Right lobe of liver (tissue), 6 donors: ENCODE measurements at regions not wholly inside any gene's neighbourhood (a gene's known extent, or its start where the extent isn't known, plus 50 kb on each side); places are given as distances from the start of the nearest gene placed in this dataset.
"Not testable (repeated sequence)": the region's sequence is repeated elsewhere in the genome, so short reads cannot be mapped to it uniquely, and the experiment has no call there.

Experiments
- ATAC-seq, 4 donors: fragments of 200-7000 bp; cut with Tn5 transposase; one replicate each; pipeline ENCODE4 v1.9.1; 2020; ENCODE audit warnings: mild to moderate bottlenecking in 4 of 4, moderate library complexity in 4 of 4
- DNase-seq, 3 donors: peaks; one replicate each; pipeline ENCODE4 v3.0.0-alpha.2; 2020
- H3K27ac ChIP-seq, 3 donors: fragments of 200-600 bp; one replicate each; pipeline ENCODE4 v1.8.0; 2022
- H3K27me3 ChIP-seq, 2 donors: fragments of 200-600 bp; one replicate each; pipeline ENCODE4 v1.8.0; 2022
- H3K36me3 ChIP-seq, 4 donors: fragments of 200-600 bp; sonication (generic) in 1 of 4; one replicate each; pipeline versions ENCODE4 v1.5.1 to v1.8.0; 2017 to 2022; ENCODE audit warnings: control low read depth in 1 of 4
- H3K4me1 ChIP-seq, 4 donors: fragments of 200-600 bp; sonication (generic) in 1 of 4; one replicate each; pipeline versions ENCODE4 v1.5.1 to v1.8.0; 2017 to 2022; ENCODE audit warnings: control low read depth in 1 of 4
- H3K4me3 ChIP-seq, 3 donors: fragments of 200-600 bp; one replicate each; pipeline ENCODE4 v1.8.0; 2022
- H3K9me3 ChIP-seq, 4 donors: fragments of 200-600 bp; sonication (generic) in 1 of 4; one replicate each; pipeline versions ENCODE4 v1.5.1 to v1.8.0; 2017 to 2022; ENCODE audit warnings: control low read depth in 1 of 4
- POLR2A ChIP-seq: fragments of 450-650 bp; IDR thresholded peaks from one replicate; pipeline ENCODE4 v1.6.1; 2017; ENCODE audit warnings: antibody characterized with exemption, mild to moderate bottlenecking
- WGBS: methylation state at CpG from one replicate; pipeline ENCODE4 v1.1.6; 2018; ENCODE audit warnings: low coverage, low lambda C conversion rate; ENCODE audit not compliant: insufficient coverage; ENCODE audit errors: missing lambda C conversion rate; 5-methylcytosine and 5-hydroxymethylcytosine counted together
- intact Hi-C, 2 donors: fragments of 100-400 bp; cut with DNase I; formaldehyde crosslinking; loops; one replicate each; pipeline versions ENCODE4 v1.11.2 to v1.14.1; 2022
- TF ChIP-seq, protein P1 (sequence below), 4 donors: fragments of 200-600 bp in 3 of 4; fragments of 450-650 bp in 1 of 4; IDR thresholded peaks; one replicate each; pipeline versions ENCODE4 v1.5.1 to v1.8.0; 2016 to 2022; ENCODE audit warnings: antibody characterized with exemption in 4 of 4, mild to moderate bottlenecking in 2 of 4
- donor health status: DM: no; HTN: yes; CAD: no.
- donor health status: DM: no; HTN: no; CAD: no.
- donor health status: DM: no; HTN: no; CAD: no.
- donor health status: DM: no; HTN: yes; CAD: no.
- donor health status: DM: no; HTN: yes; CAD: no.

- ATAC-seq (no peak), DNase-seq (no peak)
- H3K4me3 ChIP-seq: no peak overlapping the region
- H3K36me3 ChIP-seq: no peaks in the 10 kb centered on the region
- no peak for TF ChIP-seq POLR2A
- TF ChIP-seq, protein P1, sequence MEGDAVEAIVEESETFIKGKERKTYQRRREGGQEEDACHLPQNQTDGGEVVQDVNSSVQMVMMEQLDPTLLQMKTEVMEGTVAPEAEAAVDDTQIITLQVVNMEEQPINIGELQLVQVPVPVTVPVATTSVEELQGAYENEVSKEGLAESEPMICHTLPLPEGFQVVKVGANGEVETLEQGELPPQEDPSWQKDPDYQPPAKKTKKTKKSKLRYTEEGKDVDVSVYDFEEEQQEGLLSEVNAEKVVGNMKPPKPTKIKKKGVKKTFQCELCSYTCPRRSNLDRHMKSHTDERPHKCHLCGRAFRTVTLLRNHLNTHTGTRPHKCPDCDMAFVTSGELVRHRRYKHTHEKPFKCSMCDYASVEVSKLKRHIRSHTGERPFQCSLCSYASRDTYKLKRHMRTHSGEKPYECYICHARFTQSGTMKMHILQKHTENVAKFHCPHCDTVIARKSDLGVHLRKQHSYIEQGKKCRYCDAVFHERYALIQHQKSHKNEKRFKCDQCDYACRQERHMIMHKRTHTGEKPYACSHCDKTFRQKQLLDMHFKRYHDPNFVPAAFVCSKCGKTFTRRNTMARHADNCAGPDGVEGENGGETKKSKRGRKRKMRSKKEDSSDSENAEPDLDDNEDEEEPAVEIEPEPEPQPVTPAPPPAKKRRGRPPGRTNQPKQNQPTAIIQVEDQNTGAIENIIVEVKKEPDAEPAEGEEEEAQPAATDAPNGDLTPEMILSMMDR (IDR thresholded peaks at IDR 0.05): no peak
- intact Hi-C loops: no loop called here
- no peaks in the 10 kb centered on the region for H3K9me3 ChIP-seq
- H3K4me1 ChIP-seq: no peaks in the 10 kb centered on the region
- no peak overlapping the region for H3K27ac ChIP-seq
- no peaks in the 10 kb centered on the region for H3K27me3 ChIP-seq
- 73% methylated on average over 3 of the region's 3 CpGs for WGBS
Observed at GRCh38 chrX:2162695-2163094, 338.1 kb downstream of the DHRSX start.

DNA sequence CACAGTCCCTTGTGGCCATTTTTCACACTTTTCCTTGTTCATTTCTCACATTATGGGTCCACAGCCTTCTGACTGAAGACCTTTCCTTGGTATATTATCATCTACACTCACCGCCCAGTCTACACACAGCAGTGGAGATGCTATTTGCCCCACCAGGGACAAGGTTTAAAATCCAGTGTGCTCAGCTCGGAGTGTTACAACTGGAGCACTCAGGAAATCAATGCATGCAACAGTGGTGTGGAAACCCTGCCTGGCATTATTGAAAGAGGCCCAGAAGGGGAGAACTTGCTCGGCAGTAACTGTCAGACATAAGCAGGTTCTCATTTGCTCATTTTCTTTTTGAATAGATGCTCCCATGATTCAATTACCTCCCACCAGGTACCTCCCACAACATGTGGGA lies 340.9 kb downstream of the DHRSX start:
- WGBS: 33% methylated on average over 3 of the region's 3 CpGs

DNA sequence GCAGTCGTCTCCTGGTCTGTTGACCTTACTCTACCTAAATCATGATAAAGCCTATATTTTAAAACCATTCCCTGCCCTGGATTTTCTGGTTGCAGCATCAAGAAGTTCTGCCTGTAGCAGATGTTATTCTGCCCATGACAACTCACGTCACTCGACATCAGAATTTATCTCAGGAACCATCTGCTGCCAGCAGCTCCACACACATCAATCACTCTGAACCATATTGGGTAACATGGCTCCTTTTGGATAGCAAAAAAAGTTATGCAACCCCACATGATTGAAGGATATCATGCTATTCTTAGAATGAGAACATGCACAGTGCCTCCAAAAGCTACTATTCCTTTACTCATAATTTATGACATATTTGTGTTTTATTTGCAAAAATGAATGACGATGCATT lies 341.4 kb downstream of the DHRSX start:
- Histone ChIP-seq H3K9me3 (no peaks in the 10 kb centered on the region), H3K4me1 (no peaks in the 10 kb centered on the region), H3K4me3 (no peak overlapping the region), H3K27me3 (no peaks in the 10 kb centered on the region), H3K27ac (no peak overlapping the region), H3K36me3 (no peaks in the 10 kb centered on the region)
- 53% methylated on average over 4 of the region's 4 CpGs for WGBS
- no peak for TF ChIP-seq POLR2A
- TF ChIP-seq, protein P1 (IDR thresholded peaks at IDR 0.05): no peak
- intact Hi-C loops: no loop called here
- DNase-seq: no peak
- no peak for ATAC-seq

More for the DNA sequence above, 340.9 kb downstream of the DHRSX start:
- DNase-seq (no peak), ATAC-seq (peak in 1 of 4 donors; percentile 40)
- TF ChIP-seq, protein P1 (IDR thresholded peaks at IDR 0.05): no peak
- TF ChIP-seq POLR2A: no peak
- H3K4me3 ChIP-seq: no peak overlapping the region
- no peaks in the 10 kb centered on the region for H3K36me3 ChIP-seq
- H3K27ac ChIP-seq: no peak overlapping the region
- intact Hi-C loops: no loop called here
- no peaks in the 10 kb centered on the region for H3K27me3 ChIP-seq
- no peaks in the 10 kb centered on the region for H3K4me1 ChIP-seq
- no peaks in the 10 kb centered on the region for H3K9me3 ChIP-seq

- Histone ChIP-seq H3K4me1 (no peaks in the 10 kb centered on the region), H3K9me3 (no peaks in the 10 kb centered on the region), H3K27me3 (no peaks in the 10 kb centered on the region), H3K27ac (no peak overlapping the region), H3K36me3 (no peaks in the 10 kb centered on the region), H3K4me3 (no peak overlapping the region)
- TF ChIP-seq POLR2A: no peak
- TF ChIP-seq, protein P1 (IDR thresholded peaks at IDR 0.05): no peak
- DNase-seq: no peak
- WGBS: 59% methylated on average over 2 of the region's 3 CpGs
- intact Hi-C loops: no loop called here
- ATAC-seq: no peak
Observed at GRCh38 chrX:2150722-2151121, 350.1 kb downstream of the DHRSX start.

- 91% methylated on average over 2 of the region's 2 CpGs for whole genome bisulfite sequencing
- H3K36me3 ChIP-seq, H3K9me3 ChIP-seq, H3K4me1 ChIP-seq, ATAC-seq, H3K27me3 ChIP-seq, H3K27ac ChIP-seq, intact Hi-C loops, H3K4me3 ChIP-seq, DNase-seq: not testable (repeated sequence)
Observed at GRCh38 chrX:2150014-2150413, 350.8 kb downstream of the DHRSX start.

DNA sequence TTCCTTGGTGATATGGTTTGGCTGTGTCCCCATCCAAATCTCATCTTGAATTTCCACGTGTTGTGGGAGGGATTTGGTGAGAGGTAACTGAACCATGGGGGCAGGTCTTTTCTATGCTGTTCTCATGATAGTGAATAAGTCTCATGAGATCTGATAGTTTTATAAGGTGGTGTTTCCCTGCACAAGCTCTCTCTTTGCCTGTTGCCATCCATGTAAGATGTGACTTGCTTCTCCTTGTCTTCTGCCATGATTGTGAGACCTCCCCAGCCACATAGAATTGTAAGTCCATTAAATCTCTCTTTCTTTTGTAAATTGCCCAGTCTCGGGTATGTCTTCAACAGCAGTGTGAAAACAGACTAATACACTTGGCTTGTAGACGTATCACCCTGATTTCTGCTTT lies 351.7 kb downstream of the DHRSX start:
- H3K4me1 ChIP-seq, intact Hi-C loops, H3K27ac ChIP-seq, ATAC-seq, H3K36me3 ChIP-seq, H3K4me3 ChIP-seq, H3K27me3 ChIP-seq, H3K9me3 ChIP-seq, DNase-seq: not testable (repeated sequence)
- WGBS: 84% methylated on average over 2 of the region's 3 CpGs
